OCI-LY7 (cell line): ENCODE measurements at regions not wholly inside any gene's neighbourhood (a gene's known extent, or its start where the extent isn't known, plus 50 kb on each side); places are given as distances from the start of the nearest gene placed in this dataset.

Experiments used
- CTCF ChIP-seq: fragments of 200-600 bp; sonication (generic); conservative IDR thresholded peaks from 2 replicates; pipeline ENCODE4 v1.5.1; 2014; ENCODE audit warnings: mild to moderate bottlenecking, antibody characterized with exemption, low read length, moderate library complexity, mixed read lengths
- EZH2phosphoT487 ChIP-seq: fragments of 200-600 bp; sonication (generic); IDR thresholded peaks from 2 replicates; pipeline ENCODE4 v1.6.1; 2018; ENCODE audit warnings: low read depth, borderline replicate concordance, mild to moderate bottlenecking, mixed run types, antibody characterized with exemption, low read length, moderate library complexity, mixed read lengths

GRCh38 chr2:122481717-122482116 is 726.3 kb downstream of the TSN start:
- TF ChIP-seq CTCF (no peak), EZH2phosphoT487 (no peak)
